GM13976 (cell line): ENCODE measurements at regions not wholly inside any gene's neighbourhood (a gene's known extent, or its start where the extent isn't known, plus 50 kb on each side); places are given as distances from the start of the nearest gene placed in this dataset.

Experiments
- DNase-seq: peaks from one replicate; pipeline ENCODE4 v3.0.0; 2012; ENCODE audit warnings: low spot score
- in situ Hi-C: fragments of 300-500 bp; cut with MboI; formaldehyde crosslinking; loops from one replicate; pipeline ENCODE4 v1.12.0; 2022; ENCODE audit warnings: low sequenced_read_pairs, mixed read lengths, inconsistent platforms; ENCODE audit not compliant: unreplicated experiment
- TF ChIP-seq, protein P1 (sequence below): IDR thresholded peaks from 2 replicates; pipeline ENCODE4 v1.5.1; 2012; ENCODE audit warnings: borderline replicate concordance, mild to moderate bottlenecking; ENCODE audit not compliant: insufficient read depth; ENCODE audit errors: extremely low read depth, missing control alignments, control extremely low read depth

DNA sequence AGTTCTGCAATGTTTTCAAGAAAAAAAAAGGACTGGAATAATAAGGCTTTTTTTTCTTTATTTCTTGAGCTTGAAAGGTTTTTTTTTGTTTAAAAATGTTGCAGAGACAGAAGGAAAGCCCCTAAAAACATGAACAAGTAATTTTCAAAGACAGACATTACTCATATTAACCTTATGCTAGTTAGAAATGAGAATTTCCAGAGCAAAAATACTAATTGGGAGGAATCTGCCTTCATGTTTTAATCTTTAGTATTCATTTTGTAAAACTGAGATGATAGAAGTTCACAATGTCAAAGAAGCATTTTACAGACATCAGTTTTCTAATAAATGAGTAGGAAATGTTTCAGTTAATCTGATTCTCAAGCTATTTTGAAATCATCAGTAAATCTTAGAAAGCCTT is 1805.3 kb downstream of the PCDH7 start:
- in situ Hi-C loops = no loop called here
- no peak for DNase-seq
- TF ChIP-seq, protein P1, sequence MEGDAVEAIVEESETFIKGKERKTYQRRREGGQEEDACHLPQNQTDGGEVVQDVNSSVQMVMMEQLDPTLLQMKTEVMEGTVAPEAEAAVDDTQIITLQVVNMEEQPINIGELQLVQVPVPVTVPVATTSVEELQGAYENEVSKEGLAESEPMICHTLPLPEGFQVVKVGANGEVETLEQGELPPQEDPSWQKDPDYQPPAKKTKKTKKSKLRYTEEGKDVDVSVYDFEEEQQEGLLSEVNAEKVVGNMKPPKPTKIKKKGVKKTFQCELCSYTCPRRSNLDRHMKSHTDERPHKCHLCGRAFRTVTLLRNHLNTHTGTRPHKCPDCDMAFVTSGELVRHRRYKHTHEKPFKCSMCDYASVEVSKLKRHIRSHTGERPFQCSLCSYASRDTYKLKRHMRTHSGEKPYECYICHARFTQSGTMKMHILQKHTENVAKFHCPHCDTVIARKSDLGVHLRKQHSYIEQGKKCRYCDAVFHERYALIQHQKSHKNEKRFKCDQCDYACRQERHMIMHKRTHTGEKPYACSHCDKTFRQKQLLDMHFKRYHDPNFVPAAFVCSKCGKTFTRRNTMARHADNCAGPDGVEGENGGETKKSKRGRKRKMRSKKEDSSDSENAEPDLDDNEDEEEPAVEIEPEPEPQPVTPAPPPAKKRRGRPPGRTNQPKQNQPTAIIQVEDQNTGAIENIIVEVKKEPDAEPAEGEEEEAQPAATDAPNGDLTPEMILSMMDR = no peak

DNA sequence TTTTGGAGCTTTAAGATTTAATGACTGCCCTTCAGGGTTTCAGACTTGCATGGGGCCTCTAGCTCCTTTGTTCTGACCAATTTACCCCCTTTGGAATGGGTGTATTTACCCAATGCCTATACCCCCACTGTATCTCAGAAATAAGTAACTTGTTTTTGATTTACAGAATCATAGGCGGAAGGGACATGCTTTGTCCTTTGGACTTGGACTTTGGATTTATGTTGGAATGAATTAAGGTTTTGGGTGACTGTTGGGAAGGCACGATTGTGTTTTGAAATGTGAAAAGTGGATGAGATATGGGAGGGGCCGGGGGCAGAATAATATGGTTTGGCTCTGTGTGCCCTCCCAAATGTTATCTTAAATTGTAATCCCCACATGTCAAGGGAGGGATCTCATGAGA is 1824.7 kb downstream of the PCDH7 start:
- TF ChIP-seq, protein P1 = no peak
- in situ Hi-C loops = no loop called here
- DNase-seq = no peak

DNA sequence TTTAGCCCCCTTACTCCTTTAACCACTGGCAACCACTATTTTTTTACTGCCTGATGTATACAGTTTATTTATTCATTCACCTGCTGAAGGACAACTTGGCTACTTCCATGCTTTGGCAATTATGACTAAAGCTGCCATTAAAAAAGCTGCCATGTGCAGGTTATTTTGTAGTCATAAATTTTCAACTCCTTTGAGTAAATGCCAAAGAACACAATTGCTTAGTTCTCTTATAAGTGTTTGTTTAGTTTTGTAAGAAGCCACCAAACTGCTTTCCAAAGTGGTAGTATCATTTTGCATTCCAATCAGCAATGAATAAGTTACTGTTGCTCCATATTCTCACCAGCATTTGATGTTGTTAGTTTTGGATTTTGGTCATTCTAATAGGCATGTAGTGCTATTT is 1831.8 kb downstream of the PCDH7 start:
- no peak for DNase-seq
- TF ChIP-seq, protein P1 = no peak
- in situ Hi-C loops = no loop called here

DNA sequence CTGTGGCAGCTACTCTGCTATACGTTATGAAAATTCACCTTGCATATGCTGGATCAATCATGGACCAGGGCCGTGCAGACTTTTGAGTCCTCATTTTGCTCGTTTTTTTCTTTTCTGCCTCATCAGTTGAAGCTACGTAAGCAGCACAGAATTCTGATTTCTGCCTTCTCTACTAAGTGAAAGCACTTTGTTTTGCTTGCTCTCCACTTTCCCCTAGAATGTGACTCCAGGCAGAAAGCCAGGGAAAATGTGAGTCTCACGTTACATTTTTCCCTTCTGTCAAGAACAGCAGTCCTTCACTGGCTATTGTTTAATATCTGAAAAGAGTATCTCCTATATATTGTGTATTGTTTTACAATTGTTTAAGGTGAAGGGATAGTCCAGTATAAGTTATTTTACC is 1840.1 kb downstream of the PCDH7 start:
- TF ChIP-seq, protein P1 = no peak
- in situ Hi-C loops = no loop called here

DNA sequence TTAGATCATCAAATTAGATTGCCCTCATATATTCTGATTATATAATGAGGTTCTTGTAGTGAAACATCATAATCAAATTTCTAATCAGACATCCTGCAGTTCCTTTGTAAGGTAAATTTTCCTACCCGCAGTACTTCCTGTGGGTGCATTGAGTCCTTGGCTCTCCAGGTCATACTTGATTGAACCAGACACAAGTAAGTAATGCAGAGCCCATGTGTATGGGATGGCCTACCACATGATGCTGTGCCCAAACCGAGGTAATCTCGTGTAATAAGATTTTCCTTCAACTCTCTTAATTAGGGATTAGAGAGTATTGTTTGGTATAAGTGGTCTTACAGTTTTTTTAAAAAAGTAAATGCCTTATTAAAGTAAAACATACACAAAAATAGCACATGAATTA is 1841.8 kb downstream of the PCDH7 start:
- in situ Hi-C loops = no loop called here
- no peak for DNase-seq
- TF ChIP-seq, protein P1 = no peak

More for the DNA sequence above, 1840.1 kb downstream of the PCDH7 start:
- DNase-seq = no peak

DNA sequence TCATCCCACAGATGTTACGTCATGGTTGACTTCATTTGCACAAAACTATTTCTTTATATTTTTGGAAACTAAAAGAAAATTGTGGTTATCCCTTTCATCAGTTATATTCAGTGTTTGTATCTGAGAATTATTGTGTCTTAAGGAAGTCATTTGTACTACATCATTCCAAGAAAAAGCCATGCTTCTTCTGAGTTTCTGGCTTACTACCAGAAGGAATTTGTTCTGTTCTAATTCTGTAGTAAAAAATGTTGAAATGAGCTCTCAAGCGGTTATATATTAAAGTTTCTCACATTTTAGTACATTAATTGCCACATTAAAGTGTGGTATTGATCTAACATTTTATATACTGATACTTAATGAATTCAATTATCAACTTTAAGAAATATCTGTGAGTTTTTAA is 1844.5 kb downstream of the PCDH7 start:
- in situ Hi-C loops = no loop called here
- DNase-seq = no peak
- TF ChIP-seq, protein P1 = no peak

DNA sequence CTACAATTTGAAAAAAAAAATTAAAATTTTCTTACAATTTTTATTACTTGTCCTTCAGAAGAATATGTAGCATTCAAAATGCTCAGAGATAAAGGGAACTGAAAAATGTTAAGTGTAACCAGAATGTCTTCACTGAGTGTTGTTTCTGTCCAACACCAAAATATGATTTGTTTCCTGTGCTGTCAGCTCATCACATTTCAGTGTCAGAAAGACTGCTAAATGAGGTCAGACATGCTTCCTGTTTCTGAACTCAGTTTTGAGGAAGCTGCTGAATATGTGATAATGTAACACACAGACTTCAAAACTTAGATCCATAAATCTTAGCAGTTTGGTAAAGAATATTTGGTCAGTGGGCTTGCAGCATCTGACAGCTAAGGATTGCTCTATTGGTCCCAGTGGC is 1849.7 kb downstream of the PCDH7 start:
- in situ Hi-C loops = no loop called here
- no peak for DNase-seq
- TF ChIP-seq, protein P1 = no peak
